HG02981 (cell line): ENCODE measurements at regions not wholly inside any gene's neighbourhood (a gene's known extent, or its start where the extent isn't known, plus 50 kb on each side); places are given as distances from the start of the nearest gene placed in this dataset.

Experiments used
- ATAC-seq: cut with Tn5 transposase; IDR thresholded peaks from one replicate; pipeline ENCODE4 v1.9.1; 2021; ENCODE audit warnings: mild to moderate bottlenecking, moderate library complexity; ENCODE audit not compliant: unreplicated experiment

DNA sequence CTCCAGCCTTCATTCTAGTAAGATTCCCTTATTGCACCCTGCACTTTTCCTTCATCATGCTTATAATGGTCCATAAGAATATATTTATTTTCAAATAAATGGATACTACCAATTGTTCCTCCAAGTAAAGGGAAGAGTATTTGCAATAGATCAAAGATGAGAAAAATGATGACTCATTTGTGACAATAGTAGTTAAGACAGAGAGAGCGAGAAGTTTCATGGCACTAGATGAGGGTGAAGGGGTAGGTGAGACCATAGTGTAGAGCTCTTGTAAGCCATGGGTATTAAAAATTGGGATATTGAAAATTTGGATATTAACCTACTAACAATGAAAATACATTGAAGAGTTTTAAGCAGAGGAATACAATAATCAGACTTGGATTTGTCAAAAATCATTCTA lies 404.6 kb downstream of the EFNA5 start:
- no peak for ATAC-seq

DNA sequence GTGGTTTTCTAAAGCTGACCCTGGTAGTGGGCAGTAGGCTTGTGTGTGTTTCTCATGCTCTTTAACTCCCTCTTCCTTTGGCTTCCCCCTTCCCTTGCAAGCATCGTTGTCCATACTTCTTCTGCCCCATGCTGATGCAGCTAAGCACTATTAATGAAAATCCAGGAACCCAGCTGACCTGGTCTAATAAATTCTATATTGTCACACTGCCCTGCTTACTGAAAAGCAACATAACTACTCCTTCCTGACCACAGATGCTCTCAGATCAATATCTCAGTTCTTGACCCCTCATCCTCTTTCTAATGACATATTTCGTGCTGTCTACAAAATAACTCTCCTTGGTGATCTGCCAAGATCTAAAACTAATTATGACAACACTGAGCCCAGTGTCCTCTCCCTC lies 405.5 kb downstream of the EFNA5 start:
- ATAC-seq: peak; percentile 48

DNA sequence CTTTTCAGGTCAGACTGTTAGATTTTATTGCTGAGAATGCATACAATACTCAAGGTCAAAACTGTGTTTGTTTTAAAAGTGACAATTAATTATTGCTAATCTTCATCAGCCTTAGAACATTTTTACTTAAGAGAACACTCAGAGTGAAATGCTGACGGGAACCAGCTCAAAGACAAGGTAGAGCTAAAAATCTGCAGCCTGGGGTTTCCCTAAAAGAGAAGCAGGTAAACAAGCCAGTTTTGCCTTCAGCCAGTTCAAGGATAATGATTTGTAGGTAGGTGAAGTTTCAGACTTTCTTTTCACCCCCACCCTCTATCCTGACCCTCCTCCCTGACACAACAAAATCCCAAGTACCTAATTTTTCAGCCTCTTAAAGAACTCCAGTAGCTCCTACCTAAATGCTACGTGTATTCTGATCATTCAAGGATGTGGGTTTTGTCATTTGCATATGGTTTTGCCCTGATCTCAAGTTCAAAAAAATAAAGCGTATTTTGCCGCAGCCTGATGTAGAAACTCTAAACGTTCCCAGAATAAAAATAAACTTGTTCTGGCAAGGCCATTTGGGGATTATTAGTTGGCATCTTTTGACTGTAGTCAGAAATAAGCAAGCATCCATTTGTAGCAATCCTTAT lies 407.2 kb downstream of the EFNA5 start:
- no peak for ATAC-seq

DNA sequence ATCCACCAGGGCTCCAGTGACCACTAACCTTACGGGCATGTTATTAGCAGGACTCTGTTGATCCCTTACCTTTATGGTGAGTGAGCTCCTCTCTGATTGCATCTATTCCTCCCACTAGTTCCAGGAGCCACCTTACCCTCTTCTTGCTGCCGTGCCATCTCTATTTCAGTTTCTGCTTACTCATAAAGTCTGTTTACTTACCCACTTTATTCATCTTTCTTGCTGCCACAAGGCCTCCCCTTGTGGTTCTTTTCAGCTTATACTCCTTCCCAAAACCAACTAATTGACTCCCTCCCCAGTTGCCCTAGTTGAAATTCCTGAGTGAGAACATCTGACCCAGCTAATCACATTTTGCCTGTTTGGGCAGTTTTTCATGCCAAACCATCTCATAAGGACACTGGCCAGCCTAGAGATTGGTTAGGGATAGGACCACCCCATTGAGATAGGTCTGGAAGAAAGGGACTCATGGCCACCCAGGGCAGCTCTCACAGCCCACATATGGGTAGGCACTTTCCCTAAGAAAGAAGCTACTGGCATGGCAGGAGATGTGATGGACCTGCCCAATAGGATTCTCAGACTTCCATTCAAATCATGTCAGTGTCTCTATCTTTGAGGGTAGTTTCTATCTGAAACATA lies 412.7 kb downstream of the EFNA5 start:
- peak; percentile 64 for ATAC-seq

DNA sequence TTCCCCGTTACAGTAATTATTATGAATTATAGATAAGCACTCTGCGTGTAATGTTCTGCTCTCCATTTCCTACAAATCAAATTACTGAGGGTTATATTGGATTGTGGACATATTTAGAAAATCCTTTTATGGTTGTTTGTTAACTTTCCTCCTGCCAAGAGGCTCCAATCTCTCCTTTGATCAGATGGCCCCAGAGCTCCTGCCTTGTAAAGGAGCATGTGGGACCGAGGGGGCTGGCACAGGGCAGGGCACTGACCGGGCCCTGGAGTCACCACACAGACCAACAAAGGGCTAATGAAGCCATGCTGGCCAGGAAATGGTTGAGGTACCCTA lies 415.9 kb downstream of the EFNA5 start:
- ATAC-seq: no peak

DNA sequence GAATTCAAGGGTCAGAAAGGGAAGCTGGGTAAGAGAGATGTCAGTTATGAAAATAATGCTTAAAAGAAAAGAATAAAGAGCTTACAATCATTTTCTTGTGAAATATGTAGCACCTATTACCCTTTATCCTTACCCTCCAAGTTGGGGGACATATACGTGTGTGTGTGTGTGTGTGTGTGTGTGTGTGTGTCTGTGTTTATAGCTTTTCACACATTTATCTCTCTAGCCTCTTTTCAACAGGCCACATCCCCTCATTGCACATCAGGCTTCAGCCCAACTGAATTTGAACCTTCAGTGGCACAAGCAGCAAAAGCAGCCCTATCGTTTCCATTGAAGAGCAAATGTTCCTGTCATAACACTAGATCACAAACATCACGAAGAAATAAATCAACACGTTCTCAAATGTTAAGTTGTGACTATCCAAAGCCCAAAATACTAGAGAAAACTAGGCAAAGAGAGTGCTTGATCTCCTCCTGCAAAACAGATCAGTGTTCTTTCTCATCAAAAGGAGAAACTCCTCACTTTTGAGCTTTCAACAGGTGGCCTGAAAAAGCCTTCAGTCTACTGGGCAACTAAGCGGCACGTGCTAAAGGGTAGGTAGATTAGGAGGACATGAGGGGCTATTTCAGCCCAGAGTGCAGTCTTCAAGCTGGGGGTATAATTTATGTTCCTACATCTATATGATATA lies 416.4 kb downstream of the EFNA5 start:
- no peak for ATAC-seq

DNA sequence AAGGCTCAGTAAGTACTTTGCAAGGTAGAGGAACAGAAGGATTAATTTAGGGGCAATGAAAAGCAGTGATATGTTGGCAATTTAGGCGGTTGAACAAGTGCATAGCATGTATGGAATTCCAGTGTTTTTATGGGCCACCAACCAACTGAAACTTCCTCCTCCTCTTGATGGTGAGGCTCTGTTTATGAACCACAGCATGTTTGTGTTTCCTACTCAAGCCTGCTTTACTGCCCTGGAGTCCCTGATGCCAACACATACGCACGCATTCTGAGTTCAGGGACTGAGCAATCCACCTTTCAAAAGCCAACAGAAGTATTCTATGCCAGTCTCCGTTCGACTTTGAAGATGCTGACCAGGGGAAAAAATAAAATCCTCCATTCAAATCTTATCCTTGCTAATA lies 417.5 kb downstream of the EFNA5 start:
- ATAC-seq: no peak

DNA sequence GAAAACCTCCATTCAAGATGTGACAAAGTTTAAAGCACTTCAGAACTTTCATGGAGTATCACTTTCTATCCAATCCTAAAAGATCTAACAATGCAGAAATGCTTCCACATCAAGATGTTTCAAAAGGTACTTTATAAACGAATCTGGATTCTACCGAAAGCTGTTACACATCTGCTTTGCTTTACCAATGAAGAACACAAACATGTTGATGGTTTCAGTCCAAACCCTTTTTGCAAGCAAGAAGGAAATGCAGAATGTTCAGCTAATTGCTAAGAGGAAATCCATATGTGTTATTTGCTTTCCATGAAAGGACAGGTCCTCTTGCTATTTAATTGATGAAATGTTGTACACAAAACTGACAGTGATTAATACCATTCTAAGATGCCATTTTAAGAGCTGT lies 419.6 kb downstream of the EFNA5 start:
- ATAC-seq: no peak

DNA sequence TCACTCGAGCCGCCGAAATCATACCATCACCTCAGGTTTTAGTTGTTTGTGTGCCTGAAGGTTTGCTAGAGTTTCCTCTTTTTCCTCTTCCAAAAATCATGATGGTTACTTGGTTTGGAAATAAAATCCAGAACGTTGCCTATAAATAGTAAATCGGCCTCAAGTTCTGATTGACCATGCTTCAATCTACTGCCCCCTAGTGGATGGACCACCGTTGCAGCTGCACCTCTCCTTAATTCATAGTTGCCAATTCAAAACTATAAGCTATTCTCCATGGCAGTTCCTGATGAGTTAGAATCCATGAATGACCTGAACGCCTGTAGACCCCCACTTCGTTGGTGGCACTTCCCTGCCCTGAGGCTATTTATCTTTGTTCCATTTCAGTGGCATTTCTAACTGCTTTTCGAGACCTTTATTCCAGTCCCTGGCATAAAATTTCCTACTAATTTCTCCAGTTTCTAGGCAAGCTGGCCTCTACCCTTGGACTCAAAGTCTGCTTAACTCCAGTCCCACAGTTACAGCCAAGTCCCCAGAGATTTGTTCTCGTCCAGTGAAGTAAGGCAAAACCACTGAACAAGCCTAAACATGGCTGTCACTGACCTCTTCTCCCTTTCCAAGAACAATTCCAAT lies 422.6 kb downstream of the EFNA5 start:
- no peak for ATAC-seq

DNA sequence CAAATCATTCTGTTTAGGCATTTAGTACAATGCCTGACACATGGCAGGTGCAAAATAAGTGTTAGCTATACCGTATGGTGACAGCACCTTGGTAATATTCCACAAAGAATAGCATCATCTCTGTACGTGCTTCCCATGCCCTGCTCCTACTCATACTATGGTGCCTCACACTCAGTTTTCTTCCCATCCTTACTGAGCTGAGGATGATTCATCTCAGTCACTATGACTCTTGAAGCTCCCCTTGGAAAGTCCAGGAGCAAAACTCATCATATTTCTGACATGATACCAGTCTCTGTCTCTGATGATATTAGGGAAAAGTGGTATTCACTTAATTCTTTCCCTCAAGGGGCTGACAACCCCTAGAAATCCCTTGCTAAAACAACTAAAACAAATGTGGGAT lies 423.3 kb downstream of the EFNA5 start:
- ATAC-seq: no peak

DNA sequence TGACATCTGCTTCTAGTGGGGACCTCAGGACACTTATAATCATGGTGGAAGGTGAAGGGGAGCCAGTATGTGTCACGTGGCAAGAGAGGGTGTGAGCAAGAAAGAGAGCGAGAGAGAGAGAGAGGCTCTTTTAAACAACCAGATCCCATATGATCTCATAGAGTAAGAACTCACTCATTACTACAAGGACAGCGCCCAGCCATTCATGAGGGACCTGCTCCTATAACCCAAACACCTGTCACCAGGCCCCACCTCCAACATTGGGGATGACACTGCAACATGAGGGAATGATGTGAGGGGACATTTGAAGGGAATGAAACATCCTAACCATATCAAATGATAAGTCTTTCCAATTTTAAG lies 427.5 kb downstream of the EFNA5 start:
- ATAC-seq: no peak

DNA sequence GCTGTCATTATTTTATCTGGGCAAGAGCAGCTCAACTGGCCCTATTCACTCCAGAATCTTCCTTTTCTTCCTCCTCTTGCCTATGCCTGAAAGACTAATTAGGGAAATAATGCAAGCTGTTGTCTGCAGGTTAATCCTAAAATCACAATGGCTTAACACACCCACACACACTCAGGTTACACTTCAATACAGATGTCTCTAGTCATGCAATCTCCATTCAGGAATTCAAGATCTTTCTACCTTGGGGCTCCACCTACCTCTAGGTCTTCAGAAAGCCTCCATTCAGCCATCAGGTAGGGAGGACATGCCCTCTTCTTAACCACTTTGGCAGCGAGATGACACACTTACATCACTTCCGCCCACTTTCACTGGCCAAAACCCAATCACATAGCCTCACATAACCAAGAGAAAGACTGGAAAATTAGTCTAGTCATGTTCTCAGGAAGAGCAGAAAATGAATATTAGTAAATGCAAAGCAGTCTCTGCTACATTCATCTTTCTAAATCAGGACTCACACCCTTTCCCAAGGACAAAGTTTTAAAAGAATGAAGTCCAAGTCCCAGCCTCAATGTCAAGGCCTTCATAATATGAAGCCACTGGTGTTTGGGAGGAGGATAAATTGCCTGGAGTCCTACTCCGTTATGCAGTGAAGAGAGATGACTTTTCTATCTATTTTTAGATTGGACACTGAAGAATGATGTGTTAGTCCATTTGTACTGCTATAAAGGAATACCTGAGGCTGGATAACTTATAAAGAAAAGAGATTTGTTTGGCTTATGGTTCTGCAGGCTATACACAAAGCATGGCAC lies 428.1 kb downstream of the EFNA5 start:
- ATAC-seq: no peak

DNA sequence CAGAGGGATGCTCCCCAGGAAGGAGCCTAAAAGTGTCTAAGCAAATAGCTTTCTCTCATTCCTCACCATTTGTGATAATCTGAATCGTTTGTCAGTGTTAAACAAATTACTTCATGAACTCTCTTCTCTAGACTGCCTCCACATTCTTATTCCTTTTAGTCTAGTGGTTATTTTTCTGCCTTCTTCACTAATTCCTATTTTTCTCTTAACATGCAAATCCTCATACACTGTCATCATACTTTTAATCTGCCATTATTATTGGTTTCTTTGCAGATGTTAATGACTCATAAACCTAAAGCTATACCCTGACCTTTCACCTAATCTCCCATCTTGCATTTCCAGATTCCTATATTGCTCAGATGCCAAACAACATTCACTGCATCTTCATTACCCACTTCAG lies 428.9 kb downstream of the EFNA5 start:
- no peak for ATAC-seq

DNA sequence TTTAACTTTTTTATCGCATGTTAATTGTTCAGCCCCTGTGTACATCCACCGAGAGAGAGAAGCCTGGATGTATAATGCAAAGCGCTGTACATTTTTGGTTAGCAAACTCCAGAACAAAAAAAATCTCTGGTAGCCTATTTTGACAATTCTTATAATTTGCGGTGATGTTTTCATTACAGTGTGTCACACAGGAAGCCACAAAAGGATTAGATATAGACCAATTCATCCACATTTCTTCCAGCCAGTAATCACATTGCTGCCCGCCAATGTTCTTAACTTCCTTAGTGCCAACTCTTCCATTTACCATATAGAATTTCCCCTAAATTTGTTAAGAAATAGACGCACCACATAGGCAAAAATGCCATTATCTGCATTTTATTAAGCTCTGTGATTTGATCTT lies 435.6 kb downstream of the EFNA5 start:
- no peak for ATAC-seq

DNA sequence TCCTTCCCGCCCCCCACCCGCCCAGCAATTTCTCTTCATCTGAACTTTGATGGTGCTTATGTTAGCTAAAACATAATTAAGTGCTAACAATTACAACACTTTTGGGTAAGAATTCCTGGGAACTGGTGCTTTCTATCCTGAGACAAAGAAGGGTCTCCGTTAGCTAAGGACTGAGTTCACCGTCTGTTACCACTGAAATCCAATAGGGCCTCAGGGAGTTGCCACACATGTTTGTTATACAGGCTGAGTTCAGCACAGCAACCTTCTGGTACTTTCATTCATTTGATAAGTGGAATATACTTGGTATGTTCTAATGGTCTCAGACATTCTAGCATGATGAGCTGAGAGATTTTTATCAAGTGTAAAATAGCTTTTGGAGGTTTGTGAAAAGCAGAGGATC lies 437.9 kb downstream of the EFNA5 start:
- ATAC-seq: no peak

DNA sequence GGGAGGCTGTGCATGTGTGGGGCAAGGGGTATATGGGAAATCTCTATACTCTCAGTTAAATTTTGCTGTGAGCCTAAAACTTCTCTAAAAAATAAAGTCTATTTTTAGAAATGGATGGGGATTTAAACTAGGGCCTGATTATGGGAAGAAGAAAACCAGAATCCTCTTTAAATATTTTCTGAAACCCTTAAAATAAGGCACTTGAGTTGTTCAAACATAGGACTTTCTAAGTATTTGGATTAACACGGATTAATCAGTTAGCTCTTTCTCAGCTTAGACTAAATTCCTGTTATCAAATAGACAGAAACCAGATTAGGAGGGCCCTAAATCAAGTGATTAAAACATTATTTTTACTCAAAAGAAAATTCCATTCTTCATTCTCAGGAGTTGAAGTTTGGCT lies 438.4 kb downstream of the EFNA5 start:
- ATAC-seq: no peak

DNA sequence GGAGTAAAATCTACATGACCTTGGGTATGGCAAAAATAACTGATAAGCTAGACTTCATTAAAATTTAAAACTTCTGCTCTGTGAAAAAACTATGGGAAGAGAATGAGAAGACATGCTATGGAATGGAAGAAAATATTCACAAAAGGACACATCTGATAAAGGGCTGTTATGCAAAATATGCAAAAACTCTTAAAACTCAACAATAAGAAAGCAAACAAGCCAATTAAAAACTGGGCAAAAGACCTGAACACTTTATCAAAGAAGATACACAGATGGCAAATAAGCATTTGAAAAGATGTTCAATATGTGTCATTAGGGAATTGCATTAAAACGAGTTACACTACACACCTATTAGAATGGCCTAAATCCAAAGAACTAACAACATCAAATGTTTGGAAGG lies 439.5 kb downstream of the EFNA5 start:
- no peak for ATAC-seq

DNA sequence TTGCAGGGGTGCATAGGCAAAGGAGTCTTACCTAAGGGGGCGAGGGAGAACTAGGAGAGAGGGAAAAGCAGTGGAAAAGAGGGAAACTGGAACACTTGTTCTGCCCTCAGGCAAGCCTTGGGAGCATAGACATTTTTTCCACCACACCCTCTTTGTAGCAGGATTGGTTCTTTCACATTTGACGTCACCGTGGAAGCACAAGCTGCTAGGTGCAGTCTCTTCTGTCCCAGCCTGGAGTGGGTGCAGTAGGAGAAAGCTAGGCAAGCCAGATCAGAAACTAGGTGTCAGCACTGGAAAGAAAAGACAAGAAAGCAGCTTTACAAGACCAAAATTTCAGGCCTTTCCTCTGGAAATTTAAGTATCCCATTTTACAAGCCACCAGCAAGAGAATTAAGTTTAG lies 440.4 kb downstream of the EFNA5 start:
- ATAC-seq: no peak

DNA sequence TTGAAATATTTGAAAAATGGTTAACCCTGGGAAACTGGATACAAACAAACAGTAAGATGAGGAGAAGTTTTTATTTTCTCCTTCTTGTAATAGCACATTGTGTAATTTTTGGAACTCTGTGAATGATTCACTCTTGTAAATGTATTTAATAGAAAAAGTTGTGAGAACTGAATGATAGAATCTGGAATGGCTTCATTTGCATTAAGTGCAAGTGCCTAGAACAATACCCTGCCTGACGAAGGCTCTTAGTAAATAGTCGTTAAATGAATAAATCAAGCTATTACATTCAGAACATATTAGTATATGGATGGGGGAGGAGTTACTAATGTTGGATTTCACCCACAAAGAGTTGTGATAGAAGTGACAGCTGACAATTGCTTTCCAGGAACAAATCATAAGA lies 442.5 kb downstream of the EFNA5 start:
- ATAC-seq: no peak

DNA sequence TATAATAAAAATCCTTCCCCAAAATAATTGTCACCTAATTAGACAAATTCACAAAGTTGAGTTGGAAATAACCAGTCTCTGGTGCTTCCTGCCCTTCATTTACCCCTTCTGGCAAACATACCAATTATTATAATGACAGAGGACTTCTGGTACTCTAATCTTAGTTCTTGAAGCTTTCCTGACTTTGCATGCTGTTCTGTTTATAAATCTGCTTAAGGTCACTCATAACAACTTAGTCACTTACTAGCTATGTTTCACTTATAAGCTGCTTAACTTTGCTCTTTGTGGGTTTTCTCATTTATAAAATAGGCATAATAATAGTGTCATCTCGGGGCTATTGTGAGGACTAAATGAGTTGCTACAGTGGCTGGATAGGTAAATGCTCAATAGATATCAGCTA lies 446.5 kb downstream of the EFNA5 start:
- no peak for ATAC-seq

DNA sequence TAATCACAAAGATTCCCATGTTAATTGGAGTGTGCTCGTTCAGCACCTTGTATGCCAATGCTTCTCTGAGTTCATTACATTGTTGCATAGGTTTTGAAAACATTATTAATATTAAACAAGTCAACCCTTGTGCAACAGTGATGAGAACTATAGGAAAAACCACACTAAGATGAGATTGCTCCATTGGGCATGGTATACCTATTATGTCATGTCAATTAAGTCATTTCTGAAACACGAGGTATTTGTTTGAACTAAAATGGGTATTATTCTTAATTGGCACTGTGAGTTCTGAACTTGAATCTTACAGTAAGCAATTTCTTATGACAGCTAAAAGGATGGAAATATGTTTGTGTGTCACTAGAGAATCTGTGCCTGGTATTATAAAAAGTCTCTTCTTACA lies 447.7 kb downstream of the EFNA5 start:
- ATAC-seq: no peak

DNA sequence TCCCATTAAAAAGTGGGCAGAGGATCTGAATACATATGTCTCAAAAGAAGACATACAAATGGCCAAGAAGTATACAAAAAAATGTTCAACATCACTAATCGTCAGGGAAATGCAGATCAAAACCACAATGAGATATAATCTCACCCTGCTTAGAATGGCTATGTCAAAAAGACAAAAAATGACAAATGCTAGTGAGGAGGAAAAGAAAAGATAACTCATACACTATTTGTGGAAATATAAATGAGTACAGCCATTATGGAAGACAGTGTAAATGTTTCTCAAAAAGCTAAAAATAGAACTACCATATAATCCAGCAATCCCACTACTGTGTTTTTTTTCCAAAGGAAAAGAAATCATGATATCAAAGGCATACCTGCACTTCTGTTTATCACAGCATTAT lies 450.7 kb downstream of the EFNA5 start:
- ATAC-seq: no peak
